ENCODE measurements at regions not wholly inside any gene's neighbourhood (a gene's known extent, or its start where the extent isn't known, plus 50 kb on each side); places are given as distances from the start of the nearest gene placed in this dataset.

DNA sequence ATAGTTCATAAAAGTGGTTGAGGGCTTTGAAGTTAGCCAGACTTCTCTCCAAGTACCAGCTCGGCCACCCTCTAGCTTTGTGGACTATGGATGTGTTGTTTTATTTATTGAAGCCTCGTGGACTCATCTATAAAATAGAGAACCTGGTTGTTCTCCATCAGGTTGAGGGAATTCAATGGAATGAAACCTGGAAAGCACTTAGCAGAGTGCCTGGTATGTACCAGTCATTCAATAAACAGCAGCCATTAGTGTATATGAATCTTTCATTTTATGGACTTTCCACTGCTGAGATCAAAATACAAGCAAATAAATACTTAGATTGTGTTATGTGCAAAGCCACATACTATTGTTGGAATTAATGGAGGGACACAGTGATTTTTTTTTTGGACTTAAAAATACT, 206.8 kb downstream of the SOX4 start:
- no peak overlapping the region for H3K27ac ChIP-seq (ENCODE audit: low read depth in 1 of 2, low read length in 2 of 2)
- no peak for DNase-seq (ENCODE audit: low spot score)
- no peak overlapping the region for H3K4me3 ChIP-seq (ENCODE audit: low read depth in 1 of 3, low read length in 3 of 3)
- H3K9ac ChIP-seq (ENCODE audit: low read depth in 1 of 2, low read length in 2 of 2) = no peak overlapping the region
- H3K4me1 ChIP-seq (ENCODE audit: control insufficient read depth in 4 of 4, insufficient read depth in 4 of 4, low read length in 3 of 4) = no peaks in the 10 kb centered on the region
- no peaks in the 10 kb centered on the region for H3K27me3 ChIP-seq (ENCODE audit: control insufficient read depth in 4 of 4, insufficient read depth in 4 of 4, low read length in 3 of 4)
- 79% methylated on average over 2 of the region's 2 CpGs for WGBS
- TF ChIP-seq YY1 (IDR thresholded peaks at IDR 0.05) (no peak), FOXA2 (IDR thresholded peaks at IDR 0.05) (no peak), HNF4A (conservative IDR thresholded peaks at IDR 0.05) (no peak), NR2F2 (IDR thresholded peaks at IDR 0.05) (no peak), FOXA1 (IDR thresholded peaks at IDR 0.05) (no peak), JUND (IDR thresholded peaks at IDR 0.05) (no peak), GABPA (IDR thresholded peaks at IDR 0.05 in 1 of 2, conservative IDR thresholded peaks at IDR 0.05 in 1 of 2) (no peak), TAF1 (conservative IDR thresholded peaks at IDR 0.05) (no peak), SP1 (IDR thresholded peaks at IDR 0.05) (no peak), RAD21 (IDR thresholded peaks at IDR 0.05) (no peak), EGR1 (IDR thresholded peaks at IDR 0.05; ENCODE audit: low read depth in 2 of 2) (no peak), RXRA (IDR thresholded peaks at IDR 0.05) (no peak)
- TF ChIP-seq, protein P1, sequence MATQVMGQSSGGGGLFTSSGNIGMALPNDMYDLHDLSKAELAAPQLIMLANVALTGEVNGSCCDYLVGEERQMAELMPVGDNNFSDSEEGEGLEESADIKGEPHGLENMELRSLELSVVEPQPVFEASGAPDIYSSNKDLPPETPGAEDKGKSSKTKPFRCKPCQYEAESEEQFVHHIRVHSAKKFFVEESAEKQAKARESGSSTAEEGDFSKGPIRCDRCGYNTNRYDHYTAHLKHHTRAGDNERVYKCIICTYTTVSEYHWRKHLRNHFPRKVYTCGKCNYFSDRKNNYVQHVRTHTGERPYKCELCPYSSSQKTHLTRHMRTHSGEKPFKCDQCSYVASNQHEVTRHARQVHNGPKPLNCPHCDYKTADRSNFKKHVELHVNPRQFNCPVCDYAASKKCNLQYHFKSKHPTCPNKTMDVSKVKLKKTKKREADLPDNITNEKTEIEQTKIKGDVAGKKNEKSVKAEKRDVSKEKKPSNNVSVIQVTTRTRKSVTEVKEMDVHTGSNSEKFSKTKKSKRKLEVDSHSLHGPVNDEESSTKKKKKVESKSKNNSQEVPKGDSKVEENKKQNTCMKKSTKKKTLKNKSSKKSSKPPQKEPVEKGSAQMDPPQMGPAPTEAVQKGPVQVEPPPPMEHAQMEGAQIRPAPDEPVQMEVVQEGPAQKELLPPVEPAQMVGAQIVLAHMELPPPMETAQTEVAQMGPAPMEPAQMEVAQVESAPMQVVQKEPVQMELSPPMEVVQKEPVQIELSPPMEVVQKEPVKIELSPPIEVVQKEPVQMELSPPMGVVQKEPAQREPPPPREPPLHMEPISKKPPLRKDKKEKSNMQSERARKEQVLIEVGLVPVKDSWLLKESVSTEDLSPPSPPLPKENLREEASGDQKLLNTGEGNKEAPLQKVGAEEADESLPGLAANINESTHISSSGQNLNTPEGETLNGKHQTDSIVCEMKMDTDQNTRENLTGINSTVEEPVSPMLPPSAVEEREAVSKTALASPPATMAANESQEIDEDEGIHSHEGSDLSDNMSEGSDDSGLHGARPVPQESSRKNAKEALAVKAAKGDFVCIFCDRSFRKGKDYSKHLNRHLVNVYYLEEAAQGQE (IDR thresholded peaks at IDR 0.05) = no peak
- TF ChIP-seq, protein P2, sequence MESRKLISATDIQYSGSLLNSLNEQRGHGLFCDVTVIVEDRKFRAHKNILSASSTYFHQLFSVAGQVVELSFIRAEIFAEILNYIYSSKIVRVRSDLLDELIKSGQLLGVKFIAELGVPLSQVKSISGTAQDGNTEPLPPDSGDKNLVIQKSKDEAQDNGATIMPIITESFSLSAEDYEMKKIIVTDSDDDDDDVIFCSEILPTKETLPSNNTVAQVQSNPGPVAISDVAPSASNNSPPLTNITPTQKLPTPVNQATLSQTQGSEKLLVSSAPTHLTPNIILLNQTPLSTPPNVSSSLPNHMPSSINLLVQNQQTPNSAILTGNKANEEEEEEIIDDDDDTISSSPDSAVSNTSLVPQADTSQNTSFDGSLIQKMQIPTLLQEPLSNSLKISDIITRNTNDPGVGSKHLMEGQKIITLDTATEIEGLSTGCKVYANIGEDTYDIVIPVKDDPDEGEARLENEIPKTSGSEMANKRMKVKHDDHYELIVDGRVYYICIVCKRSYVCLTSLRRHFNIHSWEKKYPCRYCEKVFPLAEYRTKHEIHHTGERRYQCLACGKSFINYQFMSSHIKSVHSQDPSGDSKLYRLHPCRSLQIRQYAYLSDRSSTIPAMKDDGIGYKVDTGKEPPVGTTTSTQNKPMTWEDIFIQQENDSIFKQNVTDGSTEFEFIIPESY (IDR thresholded peaks at IDR 0.05) = no peak
- TF ChIP-seq, protein P3, sequence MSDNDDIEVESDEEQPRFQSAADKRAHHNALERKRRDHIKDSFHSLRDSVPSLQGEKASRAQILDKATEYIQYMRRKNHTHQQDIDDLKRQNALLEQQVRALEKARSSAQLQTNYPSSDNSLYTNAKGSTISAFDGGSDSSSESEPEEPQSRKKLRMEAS (IDR thresholded peaks at IDR 0.05) = no peak
- TF ChIP-seq, protein P4, sequence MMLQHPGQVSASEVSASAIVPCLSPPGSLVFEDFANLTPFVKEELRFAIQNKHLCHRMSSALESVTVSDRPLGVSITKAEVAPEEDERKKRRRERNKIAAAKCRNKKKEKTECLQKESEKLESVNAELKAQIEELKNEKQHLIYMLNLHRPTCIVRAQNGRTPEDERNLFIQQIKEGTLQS (IDR thresholded peaks at IDR 0.05) = no peak
- H3K36me3 ChIP-seq (ENCODE audit: control insufficient read depth in 4 of 4, insufficient read depth in 3 of 4, low read depth in 1 of 4, low read length in 3 of 4) = no peaks in the 10 kb centered on the region
- H3K9me3 ChIP-seq (ENCODE audit: control insufficient read depth in 4 of 4, low read length in 3 of 4) = no peaks in the 10 kb centered on the region

DNA sequence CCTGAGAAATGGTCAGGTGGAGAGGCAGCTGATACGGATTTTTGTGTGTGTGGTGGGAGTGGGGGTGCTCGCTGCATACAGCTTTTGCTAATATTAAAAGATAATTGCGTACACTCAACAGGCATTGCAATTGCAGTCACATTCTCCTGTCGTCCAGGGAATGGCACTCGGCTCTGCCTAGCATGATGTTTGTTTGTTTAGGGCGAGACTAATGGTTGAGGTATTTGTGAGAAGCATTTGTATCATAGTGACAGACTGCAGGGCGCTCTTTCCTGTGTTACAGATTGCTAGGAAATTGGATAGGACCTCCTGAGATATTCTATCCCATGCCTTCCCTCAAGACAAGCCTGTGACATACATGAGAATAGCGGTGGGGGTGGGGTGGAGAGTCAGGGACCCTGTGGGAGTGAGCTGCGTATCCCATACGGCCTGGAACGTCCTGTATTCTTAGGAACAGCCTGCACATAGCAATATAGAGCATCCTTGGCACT, 207.4 kb downstream of the SOX4 start:
- no peaks in the 10 kb centered on the region for H3K9me3 ChIP-seq (ENCODE audit: control insufficient read depth in 4 of 4, low read length in 3 of 4)
- no peak overlapping the region for H3K27ac ChIP-seq (ENCODE audit: low read depth in 1 of 2, low read length in 2 of 2)
- no peak overlapping the region for H3K4me3 ChIP-seq (ENCODE audit: low read depth in 1 of 3, low read length in 3 of 3)
- WGBS = 68% methylated on average over 11 of the region's 11 CpGs
- no peaks in the 10 kb centered on the region for H3K27me3 ChIP-seq (ENCODE audit: control insufficient read depth in 4 of 4, insufficient read depth in 4 of 4, low read length in 3 of 4)
- no peak overlapping the region for H3K9ac ChIP-seq (ENCODE audit: low read depth in 1 of 2, low read length in 2 of 2)
- no peak for DNase-seq (ENCODE audit: low spot score)
- H3K4me1 ChIP-seq (ENCODE audit: control insufficient read depth in 4 of 4, insufficient read depth in 4 of 4, low read length in 3 of 4) = no peaks in the 10 kb centered on the region
- no peaks in the 10 kb centered on the region for H3K36me3 ChIP-seq (ENCODE audit: control insufficient read depth in 4 of 4, insufficient read depth in 3 of 4, low read depth in 1 of 4, low read length in 3 of 4)
- TF ChIP-seq FOXA1 (IDR thresholded peaks at IDR 0.05) (no peak), EGR1 (IDR thresholded peaks at IDR 0.05; ENCODE audit: low read depth in 2 of 2) (no peak), TAF1 (conservative IDR thresholded peaks at IDR 0.05) (no peak), HNF4A (conservative IDR thresholded peaks at IDR 0.05) (no peak), NR2F2 (IDR thresholded peaks at IDR 0.05) (no peak), GABPA (IDR thresholded peaks at IDR 0.05 in 1 of 2, conservative IDR thresholded peaks at IDR 0.05 in 1 of 2) (no peak), JUND (IDR thresholded peaks at IDR 0.05) (no peak), YY1 (IDR thresholded peaks at IDR 0.05) (no peak), RAD21 (IDR thresholded peaks at IDR 0.05) (no peak), RXRA (IDR thresholded peaks at IDR 0.05) (no peak), HNF4G (IDR thresholded peaks at IDR 0.05) (no peak), FOXA2 (IDR thresholded peaks at IDR 0.05) (no peak)
- TF ChIP-seq, protein P1 (IDR thresholded peaks at IDR 0.05) = no peak
- TF ChIP-seq, protein P3 (IDR thresholded peaks at IDR 0.05) = no peak
- TF ChIP-seq, protein P4 (IDR thresholded peaks at IDR 0.05) = no peak
- TF ChIP-seq, protein P2 (IDR thresholded peaks at IDR 0.05) = no peak
